NCI-H526 treated with DMSO at 0.1 percent for 48 hours (cell line): ENCODE measurements at regions not wholly inside any gene's neighbourhood (a gene's known extent, or its start where the extent isn't known, plus 50 kb on each side); places are given as distances from the start of the nearest gene placed in this dataset.

Experiments
- DNase-seq: peaks from one replicate; lab custom pipeline; 2025; lab: John Stamatoyannopoulos, UW

DNA sequence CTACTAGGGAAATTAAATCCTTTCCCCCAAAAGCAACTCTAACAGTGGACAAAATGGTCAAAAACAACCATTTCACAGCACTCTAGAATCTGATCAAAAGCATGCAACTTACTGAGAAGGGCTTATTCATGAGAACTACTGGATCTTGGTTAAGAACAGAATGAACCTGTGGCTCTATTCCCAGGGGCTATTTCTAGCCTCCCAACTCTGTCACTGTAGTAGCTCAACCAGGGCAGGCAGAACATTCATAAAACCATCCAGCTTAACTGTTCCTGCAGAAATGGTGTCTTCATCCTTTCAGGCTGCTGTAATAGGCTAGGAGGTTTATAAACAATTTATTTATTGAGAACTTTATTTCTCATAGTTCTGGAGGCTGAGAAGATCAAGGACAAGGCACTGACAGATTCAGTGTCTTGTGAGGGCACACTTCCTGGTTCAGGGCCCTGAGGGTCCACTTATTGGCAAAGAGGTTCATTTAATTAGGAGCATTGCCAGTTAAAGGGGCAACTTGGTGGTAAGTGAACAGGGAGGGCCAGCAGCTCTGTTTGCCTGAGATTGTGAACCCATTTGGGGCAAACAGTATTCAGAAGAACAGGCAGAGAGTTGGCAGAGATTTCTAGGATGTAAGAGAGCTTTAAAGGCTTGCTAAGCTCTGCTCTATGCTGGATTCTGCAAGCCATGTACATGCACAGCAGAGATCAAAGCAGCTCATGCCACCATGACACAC lies 238.5 kb upstream of the FBXL7 start:
- DNase-seq, result no peak

GRCh38 chr5:15260356-15261268 lies 239.4 kb upstream of the FBXL7 start:
- no peak for DNase-seq

DNA sequence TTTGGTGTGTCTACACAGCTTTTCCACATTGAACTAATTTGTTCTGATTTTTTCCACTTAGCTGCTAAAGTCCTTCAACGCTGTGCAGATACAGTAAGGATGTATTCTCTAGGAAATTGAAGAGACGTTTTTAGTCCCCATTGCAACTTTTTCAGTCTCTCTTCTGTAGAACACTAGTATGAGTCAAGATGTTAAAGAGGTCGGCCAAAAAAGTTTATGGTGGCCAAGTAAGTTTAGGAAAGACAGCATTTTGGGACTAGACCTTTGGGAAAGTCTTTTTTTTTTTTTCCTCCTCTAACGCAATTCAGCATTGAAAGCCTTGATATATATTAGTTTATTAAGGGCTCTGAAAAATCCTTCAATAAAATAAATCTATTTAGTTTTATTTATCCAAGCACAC lies 243.5 kb upstream of the FBXL7 start:
- DNase-seq, result no peak

- no peak for DNase-seq
Measured at GRCh38 chr5:15255576-15255975, 244.4 kb upstream of the FBXL7 start.

GRCh38 chr5:15254607-15255006 lies 245.4 kb upstream of the FBXL7 start:
- DNase-seq, result no peak

GRCh38 chr5:15252331-15252730 lies 247.6 kb upstream of the FBXL7 start:
- no peak for DNase-seq

GRCh38 chr5:15249152-15249551 lies 250.8 kb upstream of the FBXL7 start:
- DNase-seq, result no peak

DNA sequence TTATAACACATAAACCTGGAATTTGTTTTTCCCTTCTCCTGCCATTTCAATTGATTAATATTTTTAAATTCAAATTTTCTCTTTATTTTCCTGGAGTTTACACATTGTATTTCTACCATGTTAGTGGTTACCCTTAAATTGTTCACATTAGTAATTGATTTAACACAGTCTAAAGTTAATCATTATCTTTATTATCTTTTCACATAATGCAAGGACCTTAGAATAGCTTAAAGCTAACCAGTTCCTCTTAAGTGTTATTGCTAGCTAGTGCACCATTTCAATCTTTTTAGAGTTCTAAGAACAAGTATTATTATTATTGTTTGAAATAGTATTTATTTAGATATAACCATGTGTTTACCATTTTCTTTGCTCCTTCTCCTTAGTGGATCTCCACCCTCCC lies 251.2 kb upstream of the FBXL7 start:
- no peak for DNase-seq

- DNase-seq, result no peak
Measured at GRCh38 chr5:15245913-15246312, 254.1 kb upstream of the FBXL7 start.

GRCh38 chr5:15243301-15244020 lies 256.5 kb upstream of the FBXL7 start:
- DNase-seq, result no peak

GRCh38 chr5:15241216-15241821 lies 258.7 kb upstream of the FBXL7 start:
- DNase-seq, result no peak

GRCh38 chr5:15238006-15238405 lies 262.0 kb upstream of the FBXL7 start:
- DNase-seq, result no peak

DNA sequence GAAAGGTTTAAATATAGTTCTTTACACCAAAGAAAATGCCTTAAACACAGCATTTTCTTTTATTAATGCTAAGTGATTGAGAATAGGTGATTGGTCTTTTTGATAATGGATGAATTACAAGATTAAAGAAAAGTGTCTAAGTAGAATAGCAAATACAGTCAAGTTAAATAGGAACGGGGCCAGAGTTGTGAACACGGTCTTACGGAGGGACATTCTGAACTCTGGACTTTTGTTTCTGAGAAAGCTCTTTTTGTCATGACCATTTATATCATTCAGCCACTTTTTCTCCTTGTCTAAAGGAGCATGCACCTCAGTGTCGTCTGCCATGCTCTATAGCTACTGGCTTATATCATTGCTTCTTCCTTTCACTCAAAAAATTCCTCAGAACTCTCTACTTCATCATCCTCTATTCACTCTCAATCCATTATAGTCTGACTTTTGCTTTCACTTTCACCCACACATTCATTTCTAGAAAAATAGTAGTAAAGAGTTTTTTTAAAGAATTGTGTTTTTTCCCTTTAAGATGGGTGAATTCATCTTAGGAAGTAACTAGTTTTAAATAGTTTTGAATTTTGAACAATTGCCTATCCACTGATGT lies 263.0 kb upstream of the FBXL7 start:
- DNase-seq, result no peak

DNA sequence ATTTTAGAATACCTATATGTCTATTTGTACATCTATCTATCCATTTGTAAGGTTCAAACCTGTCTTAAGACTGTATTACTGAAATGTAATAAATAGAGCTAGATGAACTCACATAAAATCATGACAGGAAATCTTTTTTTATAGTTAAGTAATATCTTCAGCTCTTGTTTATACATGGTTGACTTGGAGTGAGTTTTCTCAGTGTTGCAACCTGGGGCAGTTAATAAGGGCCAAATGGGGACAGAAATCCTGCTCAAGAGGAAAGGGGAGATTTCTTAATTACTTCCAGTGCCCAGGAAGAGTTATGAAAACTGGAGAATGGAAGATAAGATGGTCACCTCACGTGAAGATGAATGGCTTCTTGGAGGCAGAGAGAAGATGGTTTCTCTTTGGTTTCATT lies 265.1 kb upstream of the FBXL7 start:
- no peak for DNase-seq

- DNase-seq, result no peak
Measured at GRCh38 chr5:15234366-15234765, 265.6 kb upstream of the FBXL7 start.

DNA sequence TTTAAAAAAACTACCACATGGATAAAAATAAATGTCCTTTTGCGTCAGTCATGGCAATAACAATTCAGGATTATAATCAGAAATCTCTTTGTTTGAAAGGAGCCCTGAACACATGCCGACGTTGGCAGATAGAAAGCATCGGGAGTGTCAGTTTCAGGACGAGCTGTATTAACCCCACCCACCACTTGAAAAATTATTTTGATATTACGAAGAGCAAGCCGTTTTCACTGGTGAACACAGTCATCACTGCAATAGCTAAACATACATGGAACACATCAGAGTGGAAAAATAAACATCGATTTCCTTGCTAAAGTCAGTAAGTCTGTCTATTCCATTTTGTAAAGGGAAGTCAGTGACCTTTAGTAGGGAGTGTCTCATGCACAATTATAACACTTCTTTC lies 266.4 kb upstream of the FBXL7 start:
- no peak for DNase-seq

GRCh38 chr5:15222156-15222555 lies 277.8 kb upstream of the FBXL7 start:
- DNase-seq, result no peak

- DNase-seq, result no peak
Measured at GRCh38 chr5:15220642-15221173, 279.3 kb upstream of the FBXL7 start.

DNA sequence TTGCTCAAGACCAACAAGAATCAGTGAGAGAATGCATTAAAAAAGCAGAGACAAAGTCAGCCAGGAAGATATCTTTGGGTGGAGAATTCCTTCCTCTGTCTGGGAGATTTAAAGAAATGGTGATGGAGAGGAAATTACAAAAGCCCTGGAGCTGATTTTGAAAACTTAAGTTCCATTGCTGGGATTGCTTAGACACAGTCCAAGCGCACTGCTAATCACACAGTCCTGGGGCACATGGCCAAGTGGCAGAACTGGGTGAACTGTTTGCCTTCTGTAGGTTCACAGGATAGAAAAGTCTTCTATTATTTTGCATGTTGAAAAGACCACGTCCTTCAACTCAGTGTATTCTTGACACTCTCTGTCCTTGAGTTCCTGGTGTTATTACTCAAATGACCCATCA lies 284.9 kb upstream of the FBXL7 start:
- no peak for DNase-seq

DNA sequence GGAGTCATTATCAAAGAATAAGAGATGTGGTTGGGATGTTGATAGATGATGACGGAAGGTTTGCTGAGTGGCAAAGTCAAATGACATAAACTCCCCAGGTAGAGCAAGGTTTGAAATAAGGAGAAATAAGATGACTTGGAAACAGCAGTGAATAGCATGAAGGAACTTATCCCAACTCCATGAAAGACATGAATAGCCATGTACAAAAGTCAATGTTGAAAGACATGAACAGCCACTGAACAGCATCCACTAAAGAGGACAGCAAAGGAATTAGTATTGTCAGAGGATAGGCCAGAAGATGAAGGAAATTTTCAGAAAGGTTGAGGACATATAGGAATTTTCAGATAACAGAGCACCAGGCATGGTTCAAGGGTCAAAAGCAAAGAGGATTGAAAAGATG lies 286.0 kb upstream of the FBXL7 start:
- DNase-seq, result no peak

DNA sequence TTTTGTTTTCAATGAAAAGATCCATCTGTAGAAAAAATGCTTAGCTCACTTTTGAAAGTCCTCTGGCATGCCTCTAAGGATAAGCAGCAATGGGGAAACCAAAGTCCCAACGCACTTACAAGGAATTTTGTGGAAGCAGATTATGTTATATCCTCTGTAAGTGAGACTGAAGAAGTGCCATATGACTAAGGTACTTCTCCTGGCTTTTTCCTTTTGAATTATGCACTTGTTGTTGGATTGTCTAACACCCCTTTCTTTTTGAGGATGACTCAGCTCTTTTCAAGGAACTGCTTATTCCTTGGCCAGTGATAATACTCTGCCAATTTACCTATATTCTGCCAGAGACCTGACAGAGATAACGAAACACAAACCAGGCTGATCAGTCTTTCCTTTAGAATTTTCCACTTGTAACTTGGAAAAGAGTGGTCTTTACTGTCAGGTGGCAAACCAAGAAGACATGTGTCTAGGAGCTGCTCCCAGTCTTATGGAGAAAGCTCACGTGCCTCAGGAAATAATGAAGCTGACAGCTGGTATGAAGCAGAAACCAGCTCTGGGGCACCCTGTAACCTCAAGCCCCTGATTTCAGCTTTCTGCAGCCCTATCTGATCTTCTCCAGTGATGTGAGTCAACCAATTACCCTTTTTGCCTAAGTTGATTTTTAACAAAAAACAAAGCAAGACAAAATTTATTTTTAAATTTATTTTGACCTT lies 290.8 kb upstream of the FBXL7 start:
- DNase-seq, result no peak
